GM12878 (cell line): ENCODE measurements at regions not wholly inside any gene's neighbourhood (a gene's known extent, or its start where the extent isn't known, plus 50 kb on each side); places are given as distances from the start of the nearest gene placed in this dataset.

Source experiments
- BRCA1 ChIP-seq: IDR thresholded peaks from 2 replicates; pipeline ENCODE4 v1.6.1; 2011; ENCODE audit warnings: low read depth, low read length, improper control_type of control experiment
- CHD2 ChIP-seq: IDR thresholded peaks from 2 replicates; pipeline ENCODE4 v1.6.1; 2011; ENCODE audit warnings: low read depth, low read length, improper control_type of control experiment, borderline replicate concordance
- CTCF ChIP-seq, 3 experiments: IDR thresholded peaks in 2 of 3; conservative IDR thresholded peaks in 1 of 3; 2 replicates each; pipeline ENCODE4 v1.5.1; 2011; ENCODE audit warnings: low read depth in 3 of 3, low read length in 3 of 3, mild to moderate bottlenecking in 3 of 3, control low read depth in 2 of 3, moderate library complexity in 2 of 3, inconsistent platforms in 1 of 3, mixed read lengths in 1 of 3; ENCODE audit not compliant: control insufficient read depth in 2 of 3, insufficient read depth in 1 of 3; ENCODE audit errors: extremely low read depth in 1 of 3
- DPF2 ChIP-seq: fragments of 450-650 bp; IDR thresholded peaks from 2 replicates; pipeline ENCODE4 v1.6.1; 2017; ENCODE audit warnings: mild to moderate bottlenecking
- EP300 ChIP-seq, 2 experiments: fragments of 150-350 bp in 1 of 2; IDR thresholded peaks; 2 replicates each; pipeline ENCODE4 v1.6.1; 2011 to 2012; ENCODE audit warnings: low read depth in 2 of 2, low read length in 2 of 2, borderline replicate concordance in 1 of 2, improper control_type of control experiment in 1 of 2, inconsistent platforms in 1 of 2; ENCODE audit not compliant: control insufficient read depth in 1 of 2
- EZH2 ChIP-seq: IDR thresholded peaks from 2 replicates; pipeline ENCODE4 v1.6.1; 2012; ENCODE audit warnings: low read depth, mild to moderate bottlenecking, control low read depth, inconsistent platforms, low read length, borderline replicate concordance; ENCODE audit not compliant: control insufficient read depth
- FOS ChIP-seq: IDR thresholded peaks from 3 replicates; pipeline ENCODE4 v1.6.1; 2011; ENCODE audit warnings: borderline replicate concordance; ENCODE audit not compliant: insufficient read length; ENCODE audit errors: extremely low read depth
- JUNB ChIP-seq: IDR thresholded peaks from 2 replicates; pipeline ENCODE4 v1.6.1; 2016; ENCODE audit warnings: antibody characterized with exemption, mild to moderate bottlenecking
- JUND ChIP-seq: IDR thresholded peaks from 2 replicates; pipeline ENCODE4 v1.6.1; 2012; ENCODE audit warnings: low read depth, mild to moderate bottlenecking, low read length, improper control_type of control experiment, moderate library complexity
- NBN ChIP-seq: fragments of 450-650 bp; IDR thresholded peaks from 2 replicates; pipeline ENCODE4 v1.6.1; 2016
- RAD21 ChIP-seq: IDR thresholded peaks from 2 replicates; pipeline ENCODE4 v1.6.1; 2011; ENCODE audit warnings: mild to moderate bottlenecking, low read depth, low read length, moderate library complexity; ENCODE audit not compliant: insufficient read depth
- RELB ChIP-seq: fragments of 450-650 bp; IDR thresholded peaks from 2 replicates; pipeline ENCODE4 v1.6.1; 2017; ENCODE audit warnings: low read depth, mild to moderate bottlenecking, moderate library complexity
- SP1 ChIP-seq: IDR thresholded peaks from one replicate; pipeline ENCODE4 v1.6.1; 2011; ENCODE audit warnings: low read depth, low read length

GRCh38 chrX:43106009-43106408 lies 328.0 kb upstream of the PPP1R2C start:
- no peak for TF ChIP-seq FOS
- no peak for TF ChIP-seq RELB
- TF ChIP-seq BRCA1: no peak
- no peak for TF ChIP-seq DPF2
- no peak for TF ChIP-seq JUNB
- TF ChIP-seq RAD21: no peak
- TF ChIP-seq EP300 (IDR thresholded peaks at IDR 0.05; ENCODE audit: borderline replicate concordance in 1 of 2, control insufficient read depth in 1 of 2, low read depth in 2 of 2, low read length in 2 of 2): no peak
- TF ChIP-seq JUND: no peak
- TF ChIP-seq CTCF (IDR thresholded peaks at IDR 0.05 in 2 of 3, conservative IDR thresholded peaks at IDR 0.05 in 1 of 3; ENCODE audit: control insufficient read depth in 2 of 3, extremely low read depth in 1 of 3, insufficient read depth in 1 of 3, low read depth in 3 of 3, low read length in 3 of 3): no peak
- TF ChIP-seq CHD2: no peak
- TF ChIP-seq NBN: no peak
- no peak for TF ChIP-seq SP1
- no peak for TF ChIP-seq EZH2
